A549 (cell line): ENCODE measurements at regions not wholly inside any gene's neighbourhood (a gene's known extent, or its start where the extent isn't known, plus 50 kb on each side); places are given as distances from the start of the nearest gene placed in this dataset.
A peak's percentile ranks its signal among the peaks of the same experiment; 100 is the strongest.
"Not testable (repeated sequence)": the region's sequence is repeated elsewhere in the genome, so short reads cannot be mapped to it uniquely, and the experiment has no call there.

ENCODE experiments used
- ATAC-seq, 2 experiments: fragments of 200-7000 bp in 1 of 2; fragments of >200 bp in 1 of 2; cut with Nextera tagmentation in 1 of 2; cut with Tn5 transposase in 1 of 2; 3 replicates each; pipeline versions ENCODE4 v1.8.0 to v1.9.1; 2018 to 2020; ENCODE audit warnings: mild to moderate bottlenecking in 1 of 2, moderate library complexity in 1 of 2
- CTCF ChIA-PET: fragments of 300-600 bp; sonication (Branson Sonifier 250); formaldehyde crosslinking; extraction: SDS; loops from one replicate; lab custom pipeline; 2021; ENCODE audit warnings: antibody characterized with exemption, inconsistent platforms; lab: Yijun Ruan, JAX
- POLR2A ChIA-PET: fragments of 350-600 bp; formaldehyde crosslinking; extraction: SDS; loops from one replicate; lab custom pipeline; 2021; ENCODE audit warnings: antibody characterized with exemption, inconsistent platforms; lab: Yijun Ruan, JAX
- DNase-seq, 2 experiments: peaks; one replicate each; pipeline versions ENCODE4 v3.0.0 to v3.0.0-alpha.2; 2011 to 2016; ENCODE audit warnings: low read depth in 1 of 2, low spot score in 1 of 2
- FAIRE-seq: peaks from 2 replicates; lab custom pipeline; 2011; peaks lifted over from hg19 to GRCh38; lab: Jason Lieb, UNC
- H3K27ac ChIP-seq, 2 experiments: fragments of >200 bp; sonication (Bioruptor Twin); formaldehyde crosslinking; 3 replicates each; pipeline ENCODE4 v1.5.1; 2016 to 2017
- H3K4me1 ChIP-seq: fragments of >200 bp; sonication (Bioruptor Twin); formaldehyde crosslinking; 3 replicates; pipeline ENCODE4 v1.6.1; 2016
- H3K4me2 ChIP-seq: fragments of >200 bp; sonication (Bioruptor Twin); formaldehyde crosslinking; 3 replicates; pipeline ENCODE4 v1.6.1; 2016
- H3K4me3 ChIP-seq: fragments of >200 bp; sonication (Bioruptor Twin); formaldehyde crosslinking; 3 replicates; pipeline ENCODE4 v1.5.1; 2016
- H3K9me3 ChIP-seq: fragments of >200 bp; sonication (Bioruptor Twin); formaldehyde crosslinking; 3 replicates; pipeline ENCODE4 v1.6.1; 2016
- GATA3 ChIP-seq: IDR thresholded peaks from 2 replicates; pipeline ENCODE4 v1.6.1; 2012; ENCODE audit warnings: borderline replicate concordance
- HEYL ChIP-seq: fragments of 250-450 bp; sonication (Bioruptor Pico); IDR thresholded peaks from 2 replicates; pipeline ENCODE4 v1.8.0; 2021; ENCODE audit warnings: mild to moderate bottlenecking, moderate library complexity
- MAFK ChIP-seq: fragments of 450-650 bp; IDR thresholded peaks from 2 replicates; pipeline ENCODE4 v1.6.1; 2014; ENCODE audit not compliant: partially characterized antibody
- NFE2L2 ChIP-seq: fragments of 150-350 bp; conservative IDR thresholded peaks from 2 replicates; pipeline ENCODE4 v1.6.1; 2014; ENCODE audit warnings: low read length
- NPAS2 ChIP-seq: fragments of 250-450 bp; sonication (Bioruptor Pico); IDR thresholded peaks from 2 replicates; pipeline ENCODE4 v1.8.0; 2022; ENCODE audit warnings: mild to moderate bottlenecking, moderate library complexity, borderline replicate concordance
- POLR2A ChIP-seq: IDR thresholded peaks from 2 replicates; pipeline ENCODE4 v1.6.1; 2012; ENCODE audit warnings: mild to moderate bottlenecking, low read length
- RARB ChIP-seq: fragments of 250-450 bp; sonication (Bioruptor Pico); IDR thresholded peaks from 2 replicates; pipeline ENCODE4 v1.8.0; 2021; ENCODE audit warnings: mild to moderate bottlenecking, moderate library complexity
- RFX5 ChIP-seq: fragments of 450-650 bp; IDR thresholded peaks from 2 replicates; pipeline ENCODE4 v1.7.1; 2014; ENCODE audit warnings: antibody characterized with exemption, mild to moderate bottlenecking, moderate library complexity
- TFCP2L1 ChIP-seq: fragments of 250-450 bp; sonication (Bioruptor Pico); IDR thresholded peaks from 2 replicates; pipeline ENCODE4 v1.5.0; 2021; ENCODE audit warnings: mild to moderate bottlenecking
- ZFP36 ChIP-seq: fragments of 450-650 bp; IDR thresholded peaks from 2 replicates; pipeline ENCODE4 v1.6.1; 2014; ENCODE audit warnings: borderline replicate concordance; ENCODE audit not compliant: partially characterized antibody
- ZSCAN20 ChIP-seq: fragments of 250-450 bp; sonication (Bioruptor Pico); IDR thresholded peaks from 2 replicates; pipeline ENCODE4 v1.8.0; 2022; ENCODE audit warnings: mild to moderate bottlenecking, moderate library complexity
- WGBS: methylation state at CpG from one replicate; pipeline ENCODE4 v1.1.6; 2017; ENCODE audit errors: missing lambda C conversion rate; 5-methylcytosine and 5-hydroxymethylcytosine counted together
- TF ChIP-seq, protein P1 (sequence below): fragments of 150-350 bp; IDR thresholded peaks from 2 replicates; pipeline ENCODE4 v1.6.1; 2014; ENCODE audit warnings: low read depth, mild to moderate bottlenecking, low read length
- TF ChIP-seq, protein P2 (sequence below): fragments of >200 bp; sonication (Bioruptor Twin); formaldehyde crosslinking; IDR thresholded peaks from 2 replicates; pipeline ENCODE4 v1.6.1; 2016
- TF ChIP-seq, protein P3 (sequence below): fragments of 450-650 bp; IDR thresholded peaks from 2 replicates; pipeline ENCODE4 v1.6.1; 2014; ENCODE audit warnings: antibody characterized with exemption

DNA sequence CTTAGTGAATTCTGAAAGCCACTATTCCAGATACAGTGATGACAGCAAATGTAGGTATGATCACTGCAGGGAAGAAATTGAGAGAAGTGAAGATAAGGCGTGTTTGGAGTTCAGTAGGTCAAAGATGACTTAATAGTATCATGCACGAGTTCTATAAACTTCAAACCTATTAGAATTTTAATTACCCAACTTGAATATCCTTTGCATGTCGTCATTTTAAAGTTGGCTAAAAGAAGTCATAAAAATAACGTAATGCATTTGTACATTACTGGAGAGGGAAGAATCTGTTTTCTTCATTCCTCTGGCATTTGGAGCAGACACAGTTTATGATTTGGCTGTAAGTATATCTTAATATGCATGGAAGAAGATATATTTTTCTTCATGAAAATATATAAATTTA, 68.6 kb upstream of the MXRA5 start:
- H3K9me3 ChIP-seq, result no peaks in the 10 kb centered on the region
- ChIA-PET CTCF (no interaction called here), POLR2A (no interaction called here)
- no peak for DNase-seq
- WGBS, result 2% methylated on average over 4 of the region's 4 CpGs
- H3K4me2 ChIP-seq, result no peak overlapping the region
- no peaks in the 10 kb centered on the region for H3K4me1 ChIP-seq
- no peak overlapping the region for H3K27ac ChIP-seq
- no peak overlapping the region for H3K4me3 ChIP-seq
- TF ChIP-seq RFX5, result no peak
- TF ChIP-seq, protein P1, sequence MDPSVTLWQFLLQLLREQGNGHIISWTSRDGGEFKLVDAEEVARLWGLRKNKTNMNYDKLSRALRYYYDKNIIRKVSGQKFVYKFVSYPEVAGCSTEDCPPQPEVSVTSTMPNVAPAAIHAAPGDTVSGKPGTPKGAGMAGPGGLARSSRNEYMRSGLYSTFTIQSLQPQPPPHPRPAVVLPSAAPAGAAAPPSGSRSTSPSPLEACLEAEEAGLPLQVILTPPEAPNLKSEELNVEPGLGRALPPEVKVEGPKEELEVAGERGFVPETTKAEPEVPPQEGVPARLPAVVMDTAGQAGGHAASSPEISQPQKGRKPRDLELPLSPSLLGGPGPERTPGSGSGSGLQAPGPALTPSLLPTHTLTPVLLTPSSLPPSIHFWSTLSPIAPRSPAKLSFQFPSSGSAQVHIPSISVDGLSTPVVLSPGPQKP, result no peak
- TF ChIP-seq NFE2L2, result no peak
- TF ChIP-seq MAFK, result no peak
- peak; percentile 94 for FAIRE-seq
- no peak for ATAC-seq

DNA sequence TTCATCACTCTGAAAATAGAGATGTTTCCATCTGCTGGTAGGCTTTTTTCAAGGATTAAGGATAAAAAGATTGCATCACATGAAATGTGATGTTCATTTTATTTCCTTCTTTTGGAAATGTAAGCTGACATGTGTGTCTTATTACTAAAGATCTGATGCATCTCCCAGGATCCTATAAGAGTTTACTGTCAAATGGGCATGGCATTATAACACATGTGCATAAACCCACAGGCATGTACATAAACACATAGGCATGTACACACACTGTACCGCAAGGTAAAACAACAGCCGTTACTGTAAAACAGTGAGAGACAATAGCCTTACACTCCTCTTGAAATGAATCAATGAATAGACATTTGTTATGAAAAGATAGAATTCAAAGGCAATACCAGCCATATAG, 65.2 kb upstream of the MXRA5 start:
- H3K4me3 ChIP-seq, ATAC-seq, DNase-seq, FAIRE-seq, H3K4me2 ChIP-seq, POLR2A ChIA-PET, CTCF ChIA-PET, H3K4me1 ChIP-seq, H3K27ac ChIP-seq, H3K9me3 ChIP-seq: not testable (repeated sequence)
- WGBS, result 65% methylated on average over 2 of the region's 2 CpGs

DNA sequence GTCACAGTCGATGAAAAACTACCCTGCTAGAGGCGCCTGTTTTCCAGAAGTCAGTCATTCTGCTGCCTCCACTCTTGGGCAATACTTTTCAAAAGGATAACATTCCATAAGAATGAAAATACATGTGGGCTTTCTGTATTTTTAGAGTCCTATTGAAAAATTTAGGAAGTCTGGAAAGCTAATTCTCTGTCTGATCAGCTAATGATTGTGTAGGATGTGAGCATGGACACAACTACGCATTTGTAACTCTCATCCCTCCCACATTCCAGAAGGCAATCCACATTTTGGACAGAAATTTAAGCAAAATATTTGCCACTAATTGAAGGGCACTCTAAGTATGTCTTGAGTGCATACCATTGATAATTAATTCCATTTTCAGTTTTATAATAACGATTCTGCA, 63.5 kb upstream of the MXRA5 start:
- POLR2A ChIA-PET, H3K4me3 ChIP-seq, H3K4me2 ChIP-seq, H3K4me1 ChIP-seq, CTCF ChIA-PET, H3K27ac ChIP-seq, ATAC-seq, H3K9me3 ChIP-seq, DNase-seq: not testable (repeated sequence)
- WGBS, result 5% methylated on average over 4 of the region's 4 CpGs
- FAIRE-seq, result peak; percentile 23

DNA sequence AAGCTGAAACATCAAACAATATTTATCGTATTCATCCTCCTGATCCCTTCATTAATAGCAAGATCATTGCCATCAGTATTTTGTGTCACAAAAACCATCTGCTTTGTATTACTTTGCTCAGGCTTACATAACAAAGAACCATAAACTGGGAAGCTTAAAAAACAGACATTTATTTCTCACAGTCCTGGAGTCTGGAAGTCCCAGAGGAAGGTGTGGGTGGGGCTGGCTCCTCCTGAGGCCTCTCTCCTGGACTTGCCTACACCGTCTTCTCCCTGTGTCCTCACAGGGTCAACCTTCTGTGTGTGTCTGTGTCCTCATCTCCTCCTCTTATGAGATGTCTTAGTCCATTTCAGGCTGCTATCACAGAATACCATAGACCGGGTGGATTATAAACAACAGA, 61.3 kb upstream of the MXRA5 start:
- ATAC-seq (no peak), DNase-seq (no peak), FAIRE-seq (no peak)
- H3K4me3 ChIP-seq, result no peak overlapping the region
- H3K27ac ChIP-seq, result no peak overlapping the region
- ChIA-PET CTCF (interaction anchor here (0.9 kb wide), 1 partner anchor 66 kb away, joined by 3 read pairs; no protein-coding TSS in a partner anchor), POLR2A (no interaction called here)
- H3K9me3 ChIP-seq, result no peaks in the 10 kb centered on the region
- H3K4me2 ChIP-seq, result no peak overlapping the region
- no peak for TF ChIP-seq GATA3
- WGBS, result 29% methylated on average over 3 of the region's 3 CpGs
- no peaks in the 10 kb centered on the region for H3K4me1 ChIP-seq

DNA sequence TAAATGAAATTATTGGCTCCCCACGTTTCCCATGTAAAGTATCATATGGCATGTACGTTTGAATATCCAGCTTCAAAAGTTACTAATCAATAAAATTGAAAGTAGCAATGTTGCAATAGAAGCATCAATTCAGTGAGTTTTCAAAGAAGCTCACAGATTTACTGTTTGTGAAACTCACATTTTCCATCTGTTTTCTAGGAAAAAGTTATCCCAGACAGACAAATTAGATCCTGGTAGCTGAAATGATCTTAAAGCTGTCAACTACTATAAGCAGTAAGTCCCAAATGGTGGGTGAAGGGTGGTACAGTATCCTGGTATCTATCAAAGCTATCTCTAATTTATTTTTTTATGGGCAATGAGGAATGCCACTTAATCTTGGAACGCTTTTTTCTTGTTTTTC, 60.7 kb upstream of the MXRA5 start:
- 2% methylated on average over 3 of the region's 3 CpGs for WGBS
- TF ChIP-seq HEYL (CRISPR knock-in tag) (no peak), MAFK (no peak), TFCP2L1 (CRISPR knock-in tag) (no peak), NPAS2 (CRISPR knock-in tag) (no peak), ZSCAN20 (CRISPR knock-in tag) (no peak), POLR2A (no peak), ZFP36 (no peak), RARB (CRISPR knock-in tag) (no peak)
- TF ChIP-seq, protein P2, sequence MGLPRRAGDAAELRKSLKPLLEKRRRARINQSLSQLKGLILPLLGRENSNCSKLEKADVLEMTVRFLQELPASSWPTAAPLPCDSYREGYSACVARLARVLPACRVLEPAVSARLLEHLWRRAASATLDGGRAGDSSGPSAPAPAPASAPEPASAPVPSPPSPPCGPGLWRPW, result no peak
- TF ChIP-seq, protein P3, sequence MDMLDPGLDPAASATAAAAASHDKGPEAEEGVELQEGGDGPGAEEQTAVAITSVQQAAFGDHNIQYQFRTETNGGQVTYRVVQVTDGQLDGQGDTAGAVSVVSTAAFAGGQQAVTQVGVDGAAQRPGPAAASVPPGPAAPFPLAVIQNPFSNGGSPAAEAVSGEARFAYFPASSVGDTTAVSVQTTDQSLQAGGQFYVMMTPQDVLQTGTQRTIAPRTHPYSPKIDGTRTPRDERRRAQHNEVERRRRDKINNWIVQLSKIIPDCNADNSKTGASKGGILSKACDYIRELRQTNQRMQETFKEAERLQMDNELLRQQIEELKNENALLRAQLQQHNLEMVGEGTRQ, result no peak
- Histone ChIP-seq H3K4me1 (no peaks in the 10 kb centered on the region), H3K9me3 (no peaks in the 10 kb centered on the region), H3K4me3 (no peak overlapping the region), H3K27ac (no peak overlapping the region), H3K4me2 (no peak overlapping the region)
- DNase-seq, result no peak
- CTCF ChIA-PET, result interaction anchor here (0.9 kb wide), 1 partner anchor 67 kb away, joined by 3 read pairs; no protein-coding TSS in a partner anchor
- peak; percentile 32 for FAIRE-seq
- no peak for ATAC-seq
- POLR2A ChIA-PET, result no interaction called here
